HG02970 (cell line): ENCODE measurements at regions not wholly inside any gene's neighbourhood (a gene's known extent, or its start where the extent isn't known, plus 50 kb on each side); places are given as distances from the start of the nearest gene placed in this dataset.
"Not testable (repeated sequence)": the region's sequence is repeated elsewhere in the genome, so short reads cannot be mapped to it uniquely, and the experiment has no call there.

ENCODE experiments used
- ATAC-seq: cut with Tn5 transposase; IDR thresholded peaks from one replicate; pipeline ENCODE4 v1.9.1; 2021; ENCODE audit warnings: mild to moderate bottlenecking, moderate library complexity, moderate number of reproducible peaks; ENCODE audit not compliant: unreplicated experiment, low FRiP score

DNA sequence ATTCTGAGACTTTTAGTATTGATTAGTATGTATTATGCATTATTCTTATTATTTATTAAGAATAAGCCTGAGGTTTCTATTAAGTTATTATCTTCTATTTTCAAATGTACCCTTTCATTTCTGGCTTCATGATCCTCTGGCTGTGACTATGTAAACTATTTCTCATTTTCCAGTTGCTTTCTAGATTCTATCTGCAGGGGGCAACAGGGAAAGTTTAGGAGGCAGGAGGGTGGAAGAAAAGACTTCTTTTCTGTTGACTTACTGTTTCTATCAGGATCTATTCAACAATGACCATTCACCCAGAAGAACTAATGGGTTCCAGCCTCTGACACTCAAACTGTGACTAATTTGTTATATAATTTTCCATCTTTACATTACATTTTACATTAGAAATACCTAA, 653.4 kb upstream of the FSHR start:
- no peak for ATAC-seq

DNA sequence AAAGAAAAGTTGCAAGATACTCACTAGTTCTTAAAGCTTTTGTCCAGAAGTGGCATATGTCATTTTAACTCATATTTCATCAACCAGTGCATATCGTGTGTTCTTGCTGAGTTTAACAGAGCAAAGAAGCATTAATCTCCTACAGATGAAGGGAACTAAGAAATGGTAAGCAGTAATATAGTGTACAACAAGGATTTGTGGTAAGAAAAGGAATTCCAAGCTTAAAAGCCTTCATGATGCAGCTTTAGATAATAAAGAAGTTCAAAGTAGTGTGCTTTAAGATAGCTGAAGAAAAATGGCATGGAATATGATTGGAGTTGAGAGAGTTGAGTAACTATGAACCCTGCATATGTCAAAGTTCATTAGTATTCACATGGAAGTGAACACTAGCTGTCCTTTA, 649.8 kb upstream of the FSHR start:
- ATAC-seq, result no peak

- ATAC-seq, result no peak
Observed at GRCh38 chr2:49801898-49802450, 647.7 kb upstream of the FSHR start.

DNA sequence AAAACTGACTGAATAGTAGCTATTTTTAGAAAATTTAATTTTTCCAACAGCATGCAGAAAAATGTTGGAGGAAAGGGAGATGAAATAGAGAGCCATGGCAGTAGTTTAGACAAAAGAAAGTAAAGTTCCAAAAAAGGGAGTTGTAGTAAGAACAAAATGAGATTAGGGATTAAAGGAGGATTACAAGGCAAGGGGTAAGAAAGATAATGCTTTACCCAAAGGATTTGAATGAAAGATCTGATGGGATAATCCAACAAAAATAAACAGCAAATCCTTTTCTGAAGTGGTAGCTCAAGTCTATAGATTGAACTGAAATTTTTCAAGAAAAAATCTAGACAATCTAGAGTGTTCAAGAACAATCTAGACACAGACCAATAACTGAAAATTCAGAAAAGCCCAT, 644.3 kb upstream of the FSHR start:
- no peak for ATAC-seq

DNA sequence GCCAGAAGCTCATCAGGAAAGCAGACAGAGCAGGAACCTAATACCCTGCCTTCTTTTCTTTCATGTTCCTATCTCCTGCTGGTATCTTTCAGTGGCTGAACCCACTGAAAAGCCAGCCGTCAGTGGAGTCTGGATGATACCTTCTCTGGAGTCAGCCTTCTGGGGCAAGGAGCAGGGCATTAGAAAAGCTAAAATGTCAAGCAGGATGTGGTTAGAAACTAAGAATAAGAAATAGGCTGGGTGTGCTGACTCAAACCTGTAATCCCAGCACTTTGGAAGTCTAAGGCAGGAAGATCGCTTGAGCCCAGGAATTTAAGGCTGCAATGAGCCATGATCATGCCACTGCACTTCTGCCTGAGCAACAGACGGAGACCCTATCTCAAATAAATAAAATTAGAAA, 642.0 kb upstream of the FSHR start:
- ATAC-seq, result no peak

DNA sequence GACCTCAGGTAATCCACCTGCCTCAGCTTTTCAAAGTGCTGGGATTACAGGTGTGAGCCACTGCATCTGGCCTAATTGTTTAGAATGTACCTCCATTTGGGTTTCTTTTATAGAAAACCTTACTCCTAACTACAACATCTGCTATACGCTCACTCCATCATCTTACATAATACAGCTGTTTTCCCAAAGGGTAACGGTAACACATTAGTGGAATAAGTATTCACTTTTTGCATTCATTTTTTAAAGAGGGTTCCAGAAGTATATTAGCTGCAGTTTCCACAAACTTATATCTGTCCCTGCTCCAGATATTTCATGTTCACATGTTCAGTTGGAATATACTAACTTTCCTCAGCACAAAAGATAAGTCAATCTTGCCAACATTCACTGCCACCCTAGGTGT, 640.1 kb upstream of the FSHR start:
- ATAC-seq, result no peak

- no peak for ATAC-seq
Observed at GRCh38 chr2:49788300-49788699, 634.0 kb upstream of the FSHR start.

- no peak for ATAC-seq
Observed at GRCh38 chr2:49780949-49781348, 626.6 kb upstream of the FSHR start.

- no peak for ATAC-seq
Observed at GRCh38 chr2:49772299-49772970, 618.1 kb upstream of the FSHR start.

- ATAC-seq, result no peak
Observed at GRCh38 chr2:49770919-49771318, 616.6 kb upstream of the FSHR start.

- no peak for ATAC-seq
Observed at GRCh38 chr2:49767316-49767715, 613.0 kb upstream of the FSHR start.

- ATAC-seq, result no peak
Observed at GRCh38 chr2:49755777-49756176, 601.5 kb upstream of the FSHR start.

- no peak for ATAC-seq
Observed at GRCh38 chr2:49754381-49754780, 600.1 kb upstream of the FSHR start.

GRCh38 chr2:49753344-49753985, 599.1 kb upstream of the FSHR start:
- ATAC-seq, result no peak

- no peak for ATAC-seq
Observed at GRCh38 chr2:49737606-49738005, 583.3 kb upstream of the FSHR start.

DNA sequence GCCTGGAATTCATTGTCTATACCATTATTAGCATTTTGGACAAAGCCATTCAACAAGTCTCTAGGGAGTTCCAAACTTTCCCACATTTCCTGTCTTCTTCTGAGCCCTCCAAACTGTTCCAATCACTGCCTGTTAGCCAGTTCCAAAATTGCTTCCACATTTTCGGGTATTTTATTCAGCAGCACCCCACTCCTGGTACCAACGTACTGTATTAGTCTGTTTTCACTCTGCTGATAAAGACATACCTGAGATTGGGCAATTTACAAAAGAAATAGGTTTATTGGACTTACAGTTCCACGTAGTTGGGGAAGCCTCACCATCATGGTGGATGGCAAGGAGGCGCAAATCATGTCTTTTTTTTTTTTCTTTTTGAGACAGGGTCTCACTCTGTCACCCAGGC, 578.6 kb upstream of the FSHR start:
- ATAC-seq, result not testable (repeated sequence)

DNA sequence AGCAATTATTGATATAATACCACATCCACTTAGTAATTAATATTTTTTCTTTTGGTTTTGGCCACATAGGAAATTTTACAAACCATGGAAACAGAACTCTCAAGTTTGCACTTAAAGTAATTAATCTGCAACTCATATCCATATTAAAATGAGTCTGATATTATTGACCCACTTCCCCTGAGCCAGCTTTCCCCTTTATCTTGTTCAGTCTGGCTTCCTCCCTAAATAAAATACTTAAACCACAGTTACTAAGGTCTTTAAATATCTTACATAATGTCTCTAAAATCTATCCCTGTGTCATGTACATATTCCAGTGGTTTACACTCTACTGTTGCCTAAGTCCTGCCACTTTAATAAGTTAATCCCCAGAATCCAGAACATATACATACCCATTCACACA, 564.9 kb upstream of the FSHR start:
- no peak for ATAC-seq

DNA sequence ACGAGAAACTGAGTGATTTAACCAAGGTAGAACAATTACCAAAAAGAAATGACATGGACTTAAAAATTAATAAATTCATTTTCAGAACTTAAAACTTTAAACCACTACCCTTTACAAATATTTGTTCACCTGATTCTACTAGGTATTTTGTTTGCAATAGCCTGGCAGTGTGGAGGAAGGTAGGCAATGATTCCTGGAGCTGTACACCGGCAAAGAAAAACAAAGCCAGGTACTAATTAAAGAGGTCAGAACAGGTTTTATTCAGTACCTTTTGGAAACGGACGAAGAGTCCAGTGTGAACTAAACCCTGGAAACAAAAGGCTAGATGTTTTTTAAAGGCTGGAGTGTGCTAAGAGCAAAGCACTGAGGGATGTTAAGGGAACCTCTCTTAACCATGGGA, 561.3 kb upstream of the FSHR start:
- no peak for ATAC-seq

GRCh38 chr2:49714454-49714853, 560.1 kb upstream of the FSHR start:
- ATAC-seq, result no peak

DNA sequence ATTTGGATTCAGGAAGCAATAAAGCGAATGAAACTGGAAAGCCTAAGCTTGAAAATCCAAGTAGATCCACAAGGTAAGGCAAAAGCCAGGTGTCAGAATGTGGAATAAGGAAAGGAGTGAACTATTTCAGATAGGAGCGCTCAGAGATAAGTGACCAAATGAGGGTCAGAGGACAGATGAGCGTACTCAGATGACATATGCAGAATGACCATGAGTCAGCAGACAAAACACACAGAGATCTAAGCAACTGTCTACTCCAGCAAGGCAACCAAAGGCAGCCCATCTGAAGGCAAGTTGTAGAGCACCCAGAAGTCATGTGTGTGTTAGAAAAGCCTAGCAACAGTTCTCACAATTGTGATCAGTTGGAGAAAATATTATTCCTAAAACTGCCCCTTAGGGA, 548.4 kb upstream of the FSHR start:
- no peak for ATAC-seq

GRCh38 chr2:49693961-49694360, 539.6 kb upstream of the FSHR start:
- ATAC-seq, result no peak

DNA sequence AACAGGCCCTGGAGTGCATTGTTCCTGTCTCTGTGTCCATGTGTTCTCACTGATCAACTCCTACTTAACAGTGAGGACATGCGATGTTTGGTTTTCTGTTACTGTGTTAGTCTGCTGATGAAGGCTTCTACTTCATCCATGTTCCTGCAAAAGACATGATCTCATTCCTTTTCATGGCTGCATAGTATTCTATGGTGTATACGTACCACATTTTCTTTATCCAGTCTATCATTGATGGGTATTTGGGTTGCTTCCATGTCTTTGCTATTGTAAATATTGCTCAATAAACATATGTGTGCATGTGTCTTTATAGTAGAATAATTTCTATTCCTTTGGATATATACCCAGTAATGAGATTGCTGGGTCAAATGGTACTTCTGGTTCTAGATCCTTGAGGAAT, 537.7 kb upstream of the FSHR start:
- ATAC-seq, result not testable (repeated sequence)
